ENCODE measurements at regions not wholly inside any gene's neighbourhood (a gene's known extent, or its start where the extent isn't known, plus 50 kb on each side); places are given as distances from the start of the nearest gene placed in this dataset.

GRCh38 chr13:20285530-20285929 lies 53.4 kb upstream of the GJB6 start:
- peaks cover 34 to 45% of the 10 kb centered on the region in 2 experiments for H3K9me3 ChIP-seq (ENCODE audit: control insufficient read depth in 1 of 2, insufficient read depth in 1 of 2, low read length in 2 of 2)
- Mint-ChIP-seq H3K36me3 (ENCODE audit: low read depth) (peaks cover 22% of the 10 kb centered on the region), H3K4me3 (no peak overlapping the region), H3K27me3 (no peaks in the 10 kb centered on the region), H3K27ac (no peak overlapping the region), H3K4me1 (ENCODE audit: low read depth) (no peaks in the 10 kb centered on the region), H3K9me3 (peaks cover 18% of the 10 kb centered on the region)
- DNase-seq (no peak), ATAC-seq (ENCODE audit: poor library complexity) (no peak)
- no peak for TF ChIP-seq CTCF (IDR thresholded peaks at IDR 0.05)
- H3K4me3 ChIP-seq (ENCODE audit: low read length) = no peak overlapping the region
- no peaks in the 10 kb centered on the region for H3K36me3 ChIP-seq (ENCODE audit: insufficient read depth, low read length)
- ChIA-PET POLR2A (no interaction called here), CTCF (no interaction called here)
- H3K4me1 ChIP-seq (ENCODE audit: insufficient read depth, low read length) = no peaks in the 10 kb centered on the region
- intact Hi-C loops (cut with DNase I, micrococcal nuclease) = no loop called here
- H3K27ac ChIP-seq (ENCODE audit: low read depth in 1 of 2, low read length in 2 of 2) = no peak overlapping the region
- H3K27me3 ChIP-seq (ENCODE audit: control insufficient read depth in 1 of 2, insufficient read depth in 2 of 2, low read length in 2 of 2) = no peaks in the 10 kb centered on the region

Measured in CD4-positive, alpha-beta T cell (primary cell).